Glomerular visceral epithelial cell (primary cell): ENCODE measurements at regions not wholly inside any gene's neighbourhood (a gene's known extent, or its start where the extent isn't known, plus 50 kb on each side); places are given as distances from the start of the nearest gene placed in this dataset.

Source experiments
- DNase-seq: peaks from one replicate; pipeline ENCODE4 v3.0.0-alpha.2; 2016; ENCODE audit errors: extremely low spot score

GRCh38 chr11:106403751-106404150 lies 326.3 kb downstream of the AASDHPPT start:
- no peak for DNase-seq

GRCh38 chr11:106409222-106409621 lies 331.8 kb downstream of the AASDHPPT start:
- no peak for DNase-seq

- no peak for DNase-seq
These were observed 332.2 kb downstream of the AASDHPPT start for GRCh38 chr11:106409671-106410070.

GRCh38 chr11:106410902-106411301 lies 333.4 kb downstream of the AASDHPPT start:
- no peak for DNase-seq

GRCh38 chr11:106413222-106413621 lies 335.8 kb downstream of the AASDHPPT start:
- no peak for DNase-seq

- no peak for DNase-seq
These were observed 338.0 kb downstream of the AASDHPPT start for GRCh38 chr11:106415510-106415909.

GRCh38 chr11:106418791-106419190 lies 341.3 kb downstream of the AASDHPPT start:
- no peak for DNase-seq

- no peak for DNase-seq
These were observed 342.7 kb downstream of the AASDHPPT start for GRCh38 chr11:106420048-106420665.

GRCh38 chr11:106420686-106421085 lies 343.2 kb downstream of the AASDHPPT start:
- no peak for DNase-seq

GRCh38 chr11:106421676-106422292 lies 344.3 kb downstream of the AASDHPPT start:
- DNase-seq, result peak; percentile 35

- DNase-seq, result no peak
These were observed 345.1 kb downstream of the AASDHPPT start for GRCh38 chr11:106422583-106422982.

- peak; percentile 74 for DNase-seq
These were observed 346.6 kb downstream of the AASDHPPT start for GRCh38 chr11:106424111-106424510.

- no peak for DNase-seq
These were observed 348.4 kb downstream of the AASDHPPT start for GRCh38 chr11:106425819-106426218.

GRCh38 chr11:106426696-106427095 lies 349.2 kb downstream of the AASDHPPT start:
- DNase-seq, result no peak

GRCh38 chr11:106427736-106428135 lies 350.3 kb downstream of the AASDHPPT start:
- DNase-seq, result no peak

GRCh38 chr11:106442032-106442431 lies 364.6 kb downstream of the AASDHPPT start:
- no peak for DNase-seq

GRCh38 chr11:106446302-106446701 lies 368.8 kb downstream of the AASDHPPT start:
- DNase-seq, result no peak

GRCh38 chr11:106446955-106447354 lies 369.5 kb downstream of the AASDHPPT start:
- DNase-seq, result no peak

GRCh38 chr11:106447631-106448191 lies 370.2 kb downstream of the AASDHPPT start:
- no peak for DNase-seq

- no peak for DNase-seq
These were observed 372.3 kb downstream of the AASDHPPT start for GRCh38 chr11:106449763-106450162.

- no peak for DNase-seq
These were observed 373.9 kb downstream of the AASDHPPT start for GRCh38 chr11:106451228-106451922.

GRCh38 chr11:106456647-106457046 lies 379.2 kb downstream of the AASDHPPT start:
- DNase-seq, result no peak

- no peak for DNase-seq
These were observed 380.3 kb downstream of the AASDHPPT start for GRCh38 chr11:106457727-106458126.
